ENCODE measurements at regions not wholly inside any gene's neighbourhood (a gene's known extent, or its start where the extent isn't known, plus 50 kb on each side); places are given as distances from the start of the nearest gene placed in this dataset.
"Not testable (repeated sequence)": the region's sequence is repeated elsewhere in the genome, so short reads cannot be mapped to it uniquely, and the experiment has no call there.

DNA sequence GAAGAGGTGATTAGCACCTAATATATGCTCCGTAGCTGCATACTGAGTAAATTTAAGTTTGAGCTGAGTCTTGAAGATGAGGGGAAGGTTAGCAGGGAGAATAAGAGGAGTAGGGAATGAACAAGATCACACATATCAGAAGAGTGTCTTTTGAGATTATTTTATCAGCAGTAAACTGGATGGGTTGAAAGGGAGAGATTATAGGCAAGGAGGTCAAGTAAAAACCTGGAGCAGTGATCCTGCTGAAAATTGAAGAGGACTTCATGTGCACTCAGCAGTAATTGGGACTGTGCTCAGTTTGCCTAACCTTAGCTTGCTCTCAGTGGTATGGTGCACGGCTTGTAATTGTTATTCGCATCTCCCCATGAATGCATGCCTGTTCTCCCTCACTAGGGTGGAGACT, 79.5 kb upstream of the PICALM start:
- Histone ChIP-seq H3K36me3 (no peaks in the 10 kb centered on the region), H3K27me3 (no peaks in the 10 kb centered on the region), H3K4me1 (ENCODE audit: insufficient read depth) (peaks cover 22% of the 10 kb centered on the region), H3K27ac (peak overlapping the region in 1 of 2 donors; percentile 11), H3K4me3 (no peak overlapping the region), H3K9me3 (no peaks in the 10 kb centered on the region)
- intact Hi-C loops (cut with DNase I): no loop called here
- no peak for DNase-seq
- TF ChIP-seq POLR2A (IDR thresholded peaks at IDR 0.05) (no peak), EP300 (IDR thresholded peaks at IDR 0.05) (no peak), CTCF (IDR thresholded peaks at IDR 0.05) (no peak)
- 79 to 87% (median 86%) methylated on average over 3 of the region's 3 CpGs for WGBS, 3 donors

DNA sequence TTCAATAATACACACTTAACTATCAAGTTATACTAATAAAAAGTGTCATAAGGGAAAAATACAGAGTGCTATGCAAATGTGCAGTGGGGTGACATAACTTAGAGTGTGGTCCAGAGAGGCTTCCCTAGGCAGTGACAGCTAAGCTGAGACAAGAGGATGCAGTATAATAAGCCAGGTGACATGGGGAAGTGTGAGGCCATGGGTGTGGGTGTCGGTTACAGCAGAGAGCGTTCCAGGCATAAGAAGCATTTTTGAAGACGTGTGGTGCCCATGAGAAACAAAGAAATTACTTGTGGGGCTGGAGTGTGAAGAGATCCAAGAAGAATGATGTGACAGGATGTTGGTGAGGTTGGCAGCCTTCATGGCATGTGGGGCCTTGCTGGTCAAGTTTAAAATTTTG, 78.1 kb upstream of the PICALM start:
- WGBS, 3 donors: 92 to 96% (median 96%) methylated on average over 3 of the region's 3 CpGs
- intact Hi-C loops (cut with DNase I): no loop called here
- TF ChIP-seq CTCF (IDR thresholded peaks at IDR 0.05): no peak
- no peak for TF ChIP-seq EP300 (IDR thresholded peaks at IDR 0.05)
- TF ChIP-seq POLR2A (IDR thresholded peaks at IDR 0.05): no peak

GRCh38 chr11:86145439-86146156, 76.7 kb upstream of the PICALM start:
- DNase-seq: no peak
- WGBS, 3 donors: 66 to 91% (median 88%) methylated on average over 5 of the region's 5 CpGs
- no peaks in the 10 kb centered on the region for H3K36me3 ChIP-seq
- H3K27ac ChIP-seq: no peak overlapping the region
- no peak for TF ChIP-seq CTCF (IDR thresholded peaks at IDR 0.05)
- TF ChIP-seq POLR2A (IDR thresholded peaks at IDR 0.05): no peak
- TF ChIP-seq EP300 (IDR thresholded peaks at IDR 0.05): no peak
- no peaks in the 10 kb centered on the region for H3K9me3 ChIP-seq
- H3K27me3 ChIP-seq: no peaks in the 10 kb centered on the region
- peaks cover 8% of the 10 kb centered on the region for H3K4me1 ChIP-seq (ENCODE audit: insufficient read depth)
- intact Hi-C loops (cut with DNase I): no loop called here
- H3K4me3 ChIP-seq: no peak overlapping the region

More for the DNA sequence above, 78.1 kb upstream of the PICALM start:
- Histone ChIP-seq H3K27me3 (no peaks in the 10 kb centered on the region), H3K9me3 (no peaks in the 10 kb centered on the region), H3K36me3 (no peaks in the 10 kb centered on the region), H3K27ac (no peak overlapping the region), H3K4me1 (ENCODE audit: insufficient read depth) (peaks cover 21% of the 10 kb centered on the region), H3K4me3 (no peak overlapping the region)
- no peak for DNase-seq

GRCh38 chr11:86144846-86145245, 76.0 kb upstream of the PICALM start:
- H3K9me3 ChIP-seq: no peaks in the 10 kb centered on the region
- no peak overlapping the region for H3K4me3 ChIP-seq
- DNase-seq: no peak
- intact Hi-C loops (cut with DNase I): no loop called here
- H3K27ac ChIP-seq: no peak overlapping the region
- WGBS, 3 donors: 78 to 93% (median 89%) methylated on average over 3 of the region's 3 CpGs
- no peaks in the 10 kb centered on the region for H3K36me3 ChIP-seq
- no peaks in the 10 kb centered on the region for H3K27me3 ChIP-seq
- TF ChIP-seq EP300 (IDR thresholded peaks at IDR 0.05) (no peak), CTCF (IDR thresholded peaks at IDR 0.05) (no peak), POLR2A (IDR thresholded peaks at IDR 0.05) (no peak)
- peaks cover 5% of the 10 kb centered on the region for H3K4me1 ChIP-seq (ENCODE audit: insufficient read depth)

DNA sequence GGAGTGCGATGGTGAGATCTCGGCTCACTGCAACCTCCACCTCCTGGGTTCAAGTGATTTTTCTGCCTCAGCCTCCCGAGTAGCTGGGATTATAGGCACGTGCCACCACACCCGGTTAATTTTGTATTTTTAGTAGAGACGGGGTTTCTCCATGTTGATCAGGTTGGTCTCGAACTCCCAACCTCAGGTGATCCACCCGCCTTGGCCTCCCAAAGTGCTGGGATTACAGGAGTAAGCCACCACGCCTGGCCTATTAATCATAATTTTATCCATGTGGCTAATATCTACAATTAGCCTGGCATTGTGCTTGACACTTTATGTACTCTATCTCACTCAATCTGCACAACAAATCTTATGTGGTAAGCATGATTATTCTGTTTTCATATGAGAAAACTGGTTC, 75.2 kb upstream of the PICALM start:
- WGBS, 3 donors: 95 to 97% (median 97%) methylated on average over 9 of the region's 9 CpGs

More for the DNA sequence above, 75.2 kb upstream of the PICALM start:
- H3K27me3 ChIP-seq; H3K9me3 ChIP-seq; H3K36me3 ChIP-seq; H3K4me1 ChIP-seq (ENCODE audit: insufficient read depth); H3K27ac ChIP-seq; H3K4me3 ChIP-seq; DNase-seq; intact Hi-C loops (cut with DNase I): not testable (repeated sequence)

Measured in ovary (tissue), 7 donors.